ENCODE measurements at regions not wholly inside any gene's neighbourhood (a gene's known extent, or its start where the extent isn't known, plus 50 kb on each side); places are given as distances from the start of the nearest gene placed in this dataset.

DNA sequence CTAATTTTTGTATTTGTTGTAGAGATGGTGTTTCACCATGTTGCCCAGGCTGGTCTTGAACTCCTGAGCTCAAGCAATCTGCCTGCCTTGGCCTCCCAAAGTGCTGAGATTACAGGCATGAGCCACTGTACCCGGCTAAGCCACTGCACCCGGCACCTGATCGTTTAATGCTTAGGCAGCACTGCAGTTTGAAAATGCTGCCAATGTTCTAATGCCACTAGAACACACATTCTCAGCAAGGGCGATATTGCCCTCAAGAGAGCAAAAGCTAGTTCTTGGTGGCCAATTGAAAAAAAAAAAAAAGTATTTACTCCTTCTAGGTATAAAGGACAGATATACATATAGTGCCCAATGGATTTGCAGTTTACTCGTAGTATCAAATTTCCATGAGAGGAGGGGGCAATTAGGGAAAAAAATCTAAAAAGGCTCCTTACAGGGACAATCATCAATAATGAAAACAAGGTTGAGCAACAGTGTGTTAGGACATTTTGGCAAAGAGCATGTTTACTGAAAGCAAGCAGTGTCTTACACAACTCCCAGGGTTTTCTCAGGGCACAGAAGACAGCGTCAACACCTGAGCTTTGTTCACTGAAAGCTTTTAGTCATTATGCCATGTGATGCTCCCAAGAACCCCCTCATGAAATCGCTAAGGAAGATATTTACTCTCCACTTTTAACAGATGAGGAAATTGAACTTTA lies 199.9 kb upstream of the PKDCC start:
- H3K27ac Mint-ChIP-seq: no peak overlapping the region
- H3K27me3 Mint-ChIP-seq (ENCODE audit: low read depth): peaks cover 14% of the 10 kb centered on the region
- no peak overlapping the region for H3K4me3 Mint-ChIP-seq
- no peaks in the 10 kb centered on the region for H3K9me3 Mint-ChIP-seq
- no peaks in the 10 kb centered on the region for H3K36me3 Mint-ChIP-seq (ENCODE audit: low read depth)
- no peaks in the 10 kb centered on the region for H3K4me1 Mint-ChIP-seq (ENCODE audit: low read depth)

DNA sequence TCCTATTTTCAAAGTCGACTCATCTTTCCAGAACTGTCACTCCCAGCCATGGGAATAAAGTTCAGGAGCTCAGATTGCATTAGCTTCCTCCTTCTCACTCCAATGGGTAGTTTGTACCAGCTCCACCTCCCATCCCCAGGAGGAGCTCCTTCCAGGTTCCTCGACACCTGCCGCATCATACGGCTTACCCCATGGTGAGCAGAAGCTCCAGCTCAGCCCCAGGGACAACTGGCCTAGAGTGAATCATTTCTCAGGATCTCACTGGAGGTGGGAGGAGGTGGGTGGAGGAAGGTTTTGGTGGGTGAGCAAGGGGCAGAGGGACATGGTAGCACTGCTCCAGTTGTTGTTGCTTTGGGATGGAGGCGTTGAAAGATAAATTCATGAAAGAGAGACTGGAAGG lies 196.3 kb upstream of the PKDCC start:
- no peaks in the 10 kb centered on the region for H3K36me3 Mint-ChIP-seq (ENCODE audit: low read depth)
- H3K4me1 Mint-ChIP-seq (ENCODE audit: low read depth): no peaks in the 10 kb centered on the region
- H3K27me3 Mint-ChIP-seq (ENCODE audit: low read depth): peaks cover 13% of the 10 kb centered on the region
- no peak overlapping the region for H3K4me3 Mint-ChIP-seq
- no peak overlapping the region for H3K27ac Mint-ChIP-seq
- H3K9me3 Mint-ChIP-seq: no peaks in the 10 kb centered on the region

DNA sequence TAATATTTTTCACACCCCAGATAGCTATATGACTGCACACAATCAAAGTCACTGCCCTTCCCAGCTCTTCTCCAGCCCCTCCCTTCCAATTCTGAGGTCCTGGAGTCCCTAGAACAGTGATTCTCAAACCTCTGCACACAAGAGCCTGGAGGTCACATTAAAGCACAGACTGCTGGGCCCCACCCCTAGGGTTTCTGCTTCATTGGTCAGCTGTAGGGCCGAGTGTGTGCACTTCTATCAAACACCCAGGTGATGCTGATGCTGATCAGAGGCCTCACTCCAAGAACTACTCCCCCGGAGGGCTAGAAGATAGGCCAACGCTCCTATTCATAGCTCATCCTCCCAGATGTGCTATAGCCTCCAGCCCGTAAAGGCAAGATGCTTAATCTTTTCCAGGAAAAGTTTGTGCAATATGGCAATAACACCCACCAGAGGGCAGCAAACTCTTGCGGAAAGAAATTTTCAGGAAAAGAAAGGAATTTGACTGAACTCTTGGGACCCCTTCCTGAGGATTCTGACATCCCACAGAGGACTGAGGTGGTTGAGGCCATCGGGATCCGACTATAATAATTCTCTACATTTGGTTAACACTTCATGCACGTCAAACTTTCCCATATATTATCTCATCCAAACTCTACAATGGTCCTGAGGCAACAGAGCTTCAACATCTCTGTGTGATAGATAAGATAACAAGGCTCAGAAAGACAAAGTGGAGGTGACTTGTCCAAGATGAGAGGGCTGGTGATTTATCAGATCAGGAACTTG lies 194.2 kb upstream of the PKDCC start:
- no peaks in the 10 kb centered on the region for H3K36me3 Mint-ChIP-seq (ENCODE audit: low read depth)
- H3K9me3 Mint-ChIP-seq: no peaks in the 10 kb centered on the region
- peaks cover 9% of the 10 kb centered on the region for H3K27me3 Mint-ChIP-seq (ENCODE audit: low read depth)
- H3K27ac Mint-ChIP-seq: no peak overlapping the region
- H3K4me3 Mint-ChIP-seq: no peak overlapping the region
- no peaks in the 10 kb centered on the region for H3K4me1 Mint-ChIP-seq (ENCODE audit: low read depth)

DNA sequence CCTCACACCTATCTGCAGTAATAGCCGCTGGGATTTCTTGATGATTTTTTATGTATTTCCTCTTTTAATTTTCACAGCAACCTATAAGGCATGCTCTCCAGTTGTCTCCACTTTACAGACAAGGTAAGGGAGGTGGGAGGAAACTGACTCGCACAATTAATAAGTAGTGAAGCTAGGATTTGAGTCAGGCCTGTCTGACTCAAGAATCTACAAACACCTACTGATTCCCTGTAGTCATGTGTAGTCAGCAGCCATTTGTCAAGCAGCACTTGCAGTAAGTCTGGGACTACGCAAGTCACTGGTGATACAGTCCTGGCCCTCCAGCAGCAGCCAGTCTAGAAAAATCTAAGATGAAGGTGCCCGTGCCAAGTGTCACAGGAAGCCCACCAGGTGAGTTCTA lies 193.6 kb upstream of the PKDCC start:
- Mint-ChIP-seq H3K4me1 (ENCODE audit: low read depth) (no peaks in the 10 kb centered on the region), H3K9me3 (no peaks in the 10 kb centered on the region), H3K27me3 (ENCODE audit: low read depth) (peaks cover 9% of the 10 kb centered on the region), H3K27ac (no peak overlapping the region), H3K4me3 (no peak overlapping the region), H3K36me3 (ENCODE audit: low read depth) (no peaks in the 10 kb centered on the region)

DNA sequence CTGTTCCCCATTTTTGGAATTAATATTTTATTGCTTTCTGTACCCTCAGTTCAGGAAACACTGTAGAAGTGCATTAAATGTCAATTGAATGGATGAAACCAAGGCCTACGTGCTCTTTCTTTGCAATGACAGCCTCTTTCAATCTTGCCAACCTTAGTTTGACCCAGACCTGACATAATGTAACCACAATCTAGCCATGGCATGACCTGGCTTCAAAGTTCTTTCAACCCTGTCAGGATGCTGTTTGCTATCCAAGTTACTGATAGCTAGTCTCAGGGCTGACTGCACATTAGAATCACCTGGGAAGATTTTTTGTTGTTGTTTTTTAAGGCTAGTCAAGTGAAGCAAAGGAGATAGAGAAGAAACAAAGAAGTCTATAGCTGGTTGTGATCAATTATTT lies 190.9 kb upstream of the PKDCC start:
- Mint-ChIP-seq H3K27me3 (ENCODE audit: low read depth) (peaks cover 15% of the 10 kb centered on the region), H3K36me3 (ENCODE audit: low read depth) (no peaks in the 10 kb centered on the region), H3K9me3 (no peaks in the 10 kb centered on the region), H3K27ac (no peak overlapping the region), H3K4me3 (no peak overlapping the region), H3K4me1 (ENCODE audit: low read depth) (no peaks in the 10 kb centered on the region)

DNA sequence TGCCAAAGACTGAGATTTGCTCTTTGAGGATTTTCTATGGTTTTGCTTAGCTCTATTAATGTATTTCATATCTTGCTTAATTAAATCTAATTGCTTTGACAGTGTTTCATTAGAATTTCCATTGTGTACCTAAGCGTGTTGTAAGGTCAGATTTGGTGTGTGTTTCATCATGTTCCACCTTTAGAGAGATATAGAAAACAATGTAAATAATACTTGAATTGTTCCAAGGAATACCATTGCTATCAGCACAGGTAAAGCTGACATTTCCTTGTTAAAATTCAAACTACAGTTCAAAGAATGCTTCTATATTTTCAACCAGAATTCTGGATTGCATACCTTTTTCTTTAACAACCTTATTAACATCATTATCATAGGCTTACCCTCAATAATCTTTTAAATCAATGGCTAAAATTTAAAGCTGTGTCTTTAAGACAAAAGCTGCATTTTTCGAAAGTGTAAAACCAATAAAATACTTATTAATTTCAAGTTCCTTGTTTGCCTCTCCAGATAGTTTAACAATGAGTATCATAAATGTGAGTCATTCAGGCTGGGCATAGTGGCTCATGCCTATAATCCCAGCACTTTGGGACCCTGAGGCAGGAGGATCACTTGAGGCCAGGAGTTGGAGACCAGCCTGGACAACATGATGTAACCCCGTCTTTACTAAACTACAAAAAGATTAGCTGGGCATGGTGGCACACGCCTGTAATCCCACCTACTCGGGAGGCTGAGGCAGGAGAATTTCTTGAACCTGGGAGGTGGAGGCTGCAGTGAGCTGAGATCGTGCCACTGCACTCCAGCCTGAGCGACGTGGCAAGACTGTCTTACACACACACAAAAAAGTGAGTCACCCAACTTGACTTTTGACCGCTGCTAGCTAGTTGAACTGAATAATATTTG lies 188.0 kb upstream of the PKDCC start:
- Mint-ChIP-seq H3K4me1 (ENCODE audit: low read depth) (no peaks in the 10 kb centered on the region), H3K27me3 (ENCODE audit: low read depth) (peaks cover 16% of the 10 kb centered on the region), H3K36me3 (ENCODE audit: low read depth) (no peaks in the 10 kb centered on the region), H3K27ac (no peak overlapping the region), H3K9me3 (no peaks in the 10 kb centered on the region), H3K4me3 (no peak overlapping the region)

DNA sequence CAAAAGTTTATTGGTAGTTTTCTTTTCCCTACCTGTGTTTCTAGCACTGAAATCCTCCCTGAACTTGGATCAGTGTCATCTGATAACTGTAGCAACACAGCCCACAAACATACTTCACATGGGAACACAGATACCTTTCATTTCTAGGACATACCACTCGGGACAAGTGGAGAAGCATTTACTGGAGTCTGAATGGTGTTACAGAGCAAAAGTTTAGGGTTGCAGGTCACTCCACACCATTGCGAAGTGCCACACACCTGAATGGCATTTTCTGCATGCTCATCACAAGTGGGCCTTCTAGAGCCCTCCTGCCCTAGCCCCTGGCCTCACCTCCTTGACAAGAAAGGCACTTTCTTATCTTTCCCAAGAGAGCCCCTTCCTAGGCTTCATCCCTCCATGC lies 184.8 kb upstream of the PKDCC start:
- peaks cover 28% of the 10 kb centered on the region for H3K27me3 Mint-ChIP-seq (ENCODE audit: low read depth)
- H3K4me3 Mint-ChIP-seq: no peak overlapping the region

DNA sequence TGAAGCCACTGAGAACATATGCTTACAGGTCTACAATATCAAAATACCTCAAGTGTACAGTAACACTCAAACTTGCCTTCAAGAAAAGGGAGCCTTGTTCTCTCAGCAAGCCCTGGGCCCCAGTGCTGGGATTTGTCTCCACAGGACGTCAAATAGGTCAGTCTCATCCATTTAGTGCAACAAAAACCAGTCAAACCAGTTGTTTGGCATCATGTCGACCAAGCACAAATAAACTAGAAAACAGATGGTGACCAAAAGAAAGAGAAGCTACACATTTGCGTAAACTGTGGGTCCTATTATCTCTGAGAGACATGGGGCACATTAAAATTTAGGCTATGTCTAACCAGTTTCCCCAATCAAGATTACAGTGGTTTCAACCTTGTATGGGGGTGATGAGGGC lies 182.6 kb upstream of the PKDCC start:
- H3K27ac Mint-ChIP-seq: no peak overlapping the region
- H3K4me3 Mint-ChIP-seq: no peak overlapping the region
- peaks cover 28% of the 10 kb centered on the region for H3K27me3 Mint-ChIP-seq (ENCODE audit: low read depth)
- no peaks in the 10 kb centered on the region for H3K9me3 Mint-ChIP-seq
- peaks cover 3% of the 10 kb centered on the region for H3K4me1 Mint-ChIP-seq (ENCODE audit: low read depth)
- H3K36me3 Mint-ChIP-seq (ENCODE audit: low read depth): no peaks in the 10 kb centered on the region

More for the DNA sequence above, 184.8 kb upstream of the PKDCC start:
- H3K4me1 Mint-ChIP-seq (ENCODE audit: low read depth): peaks cover 3% of the 10 kb centered on the region
- H3K36me3 Mint-ChIP-seq (ENCODE audit: low read depth): no peaks in the 10 kb centered on the region
- H3K9me3 Mint-ChIP-seq: no peaks in the 10 kb centered on the region
- no peak overlapping the region for H3K27ac Mint-ChIP-seq

DNA sequence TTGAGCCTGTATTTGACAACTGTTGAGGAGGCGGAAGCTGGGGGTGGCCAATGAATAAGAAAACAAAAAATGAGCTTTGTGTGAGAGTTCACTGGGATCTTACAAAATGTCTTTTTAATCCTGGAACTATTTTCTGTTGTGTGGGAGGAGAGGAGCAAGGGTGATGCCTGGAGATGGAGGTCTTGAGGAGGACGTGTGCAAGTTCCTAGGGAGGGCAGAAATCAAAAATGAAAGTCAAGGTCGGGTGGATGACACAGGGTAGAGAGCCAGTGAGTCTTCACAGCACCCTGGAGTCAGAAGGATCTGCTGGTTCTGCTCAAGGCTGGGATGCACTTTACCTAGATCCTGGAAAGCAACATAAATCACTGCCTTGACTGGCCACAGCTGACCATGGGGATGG lies 180.3 kb upstream of the PKDCC start:
- Mint-ChIP-seq H3K4me3 (peak overlapping the region; percentile 12), H3K36me3 (ENCODE audit: low read depth) (no peaks in the 10 kb centered on the region), H3K27me3 (ENCODE audit: low read depth) (peaks cover 17% of the 10 kb centered on the region), H3K27ac (no peak overlapping the region), H3K4me1 (ENCODE audit: low read depth) (peaks cover 3% of the 10 kb centered on the region), H3K9me3 (no peaks in the 10 kb centered on the region)

DNA sequence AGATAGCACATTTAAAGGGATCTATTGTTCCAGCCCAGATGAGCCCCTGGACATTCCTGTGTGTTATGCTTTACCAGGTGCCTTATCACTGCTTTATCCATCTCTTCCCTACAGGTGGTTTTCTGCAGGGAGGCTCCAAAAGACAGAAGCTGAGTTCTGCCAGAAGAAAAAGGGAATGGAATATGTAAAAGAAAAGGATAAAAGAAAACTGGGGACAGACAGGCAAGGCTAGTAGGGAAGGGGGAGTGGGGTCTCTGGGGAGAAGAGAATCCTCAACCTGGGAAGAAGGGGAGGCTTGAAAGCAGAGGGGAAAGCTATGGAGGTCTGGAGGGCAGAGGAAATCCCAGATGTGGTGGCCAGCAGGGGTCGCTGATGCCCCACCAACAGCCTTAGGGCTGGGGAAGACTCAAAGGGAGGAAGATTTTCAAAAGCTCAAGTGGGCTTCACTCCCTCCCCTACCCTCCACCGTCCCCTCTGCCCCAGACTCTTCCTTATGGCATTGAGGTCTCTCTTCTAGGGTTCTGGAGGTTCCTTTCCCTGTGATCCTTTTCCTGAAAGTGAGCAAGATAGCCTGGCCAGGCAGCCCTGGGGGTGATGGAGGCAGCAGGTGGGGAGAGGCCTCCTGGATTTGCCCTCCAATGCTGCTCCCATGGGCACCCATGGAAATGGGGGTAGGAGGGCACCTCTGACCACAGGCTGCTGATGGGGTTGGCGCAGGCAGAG lies 178.1 kb upstream of the PKDCC start:
- Mint-ChIP-seq H3K36me3 (ENCODE audit: low read depth) (no peaks in the 10 kb centered on the region), H3K4me3 (no peak overlapping the region), H3K4me1 (ENCODE audit: low read depth) (peaks cover 3% of the 10 kb centered on the region), H3K9me3 (no peaks in the 10 kb centered on the region), H3K27ac (no peak overlapping the region), H3K27me3 (ENCODE audit: low read depth) (peaks cover 20% of the 10 kb centered on the region)

DNA sequence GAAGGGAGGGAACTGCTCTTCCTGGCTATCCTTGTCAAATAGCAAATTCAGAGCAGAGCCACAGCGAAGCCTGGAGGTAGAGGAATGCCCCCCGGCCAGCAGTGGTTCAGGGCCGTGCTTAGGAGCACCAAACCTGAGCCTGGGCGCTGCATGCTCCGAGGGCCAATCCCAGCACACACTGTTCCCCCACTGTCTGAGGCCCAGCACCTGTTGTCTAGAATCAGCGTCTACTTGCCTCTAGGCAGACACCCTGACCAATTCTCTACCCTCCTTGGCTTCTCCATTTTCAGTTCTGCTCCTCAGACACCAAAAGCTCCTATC lies 177.6 kb upstream of the PKDCC start:
- Mint-ChIP-seq H3K9me3 (no peaks in the 10 kb centered on the region), H3K4me1 (ENCODE audit: low read depth) (peaks cover 3% of the 10 kb centered on the region), H3K27ac (no peak overlapping the region), H3K4me3 (no peak overlapping the region), H3K36me3 (ENCODE audit: low read depth) (no peaks in the 10 kb centered on the region), H3K27me3 (ENCODE audit: low read depth) (peaks cover 20% of the 10 kb centered on the region)

DNA sequence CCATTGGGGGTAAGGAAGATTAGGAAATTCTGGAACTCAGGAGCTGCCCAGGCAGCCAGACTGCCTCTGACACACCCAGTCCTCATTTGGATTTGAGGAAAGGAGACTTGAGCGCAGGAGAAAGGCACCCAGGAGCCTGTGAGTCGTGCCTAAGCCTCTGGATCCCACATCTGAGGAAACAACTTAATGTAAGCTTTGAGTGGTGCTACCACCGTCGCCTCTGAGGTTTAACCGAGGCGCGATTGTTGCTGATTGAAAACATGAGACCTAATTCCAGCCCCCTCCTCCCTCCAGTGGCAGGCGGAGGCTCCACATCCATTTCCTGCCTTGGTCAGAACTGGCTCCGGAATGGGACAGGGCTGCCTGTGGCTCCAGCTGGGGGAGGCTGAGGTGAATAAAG lies 176.7 kb upstream of the PKDCC start:
- Mint-ChIP-seq H3K4me3 (no peak overlapping the region), H3K36me3 (ENCODE audit: low read depth) (no peaks in the 10 kb centered on the region), H3K9me3 (no peaks in the 10 kb centered on the region), H3K27ac (no peak overlapping the region), H3K4me1 (ENCODE audit: low read depth) (peaks cover 3% of the 10 kb centered on the region), H3K27me3 (ENCODE audit: low read depth) (peaks cover 14% of the 10 kb centered on the region)

DNA sequence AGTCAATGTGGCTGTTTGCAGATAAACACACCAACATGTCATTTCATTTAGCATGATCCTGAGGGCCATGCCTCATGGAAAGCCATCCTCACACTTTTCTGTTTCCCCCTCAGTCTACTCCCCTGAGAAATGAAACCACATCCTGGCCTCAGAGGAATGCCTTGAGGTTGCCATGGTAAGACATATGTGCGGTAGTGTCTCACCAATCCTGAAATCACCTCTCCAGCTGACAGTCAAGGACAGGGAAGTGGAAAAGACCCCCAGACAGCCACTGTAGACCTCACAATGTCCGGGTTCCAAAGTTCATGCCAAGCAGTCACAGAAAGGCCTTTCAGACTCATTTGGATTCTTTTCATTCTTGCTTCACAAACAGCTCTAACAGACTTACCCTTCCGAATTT lies 175.2 kb upstream of the PKDCC start:
- Mint-ChIP-seq H3K27me3 (ENCODE audit: low read depth) (peaks cover 8% of the 10 kb centered on the region), H3K27ac (no peak overlapping the region), H3K4me3 (no peak overlapping the region), H3K9me3 (no peaks in the 10 kb centered on the region), H3K4me1 (ENCODE audit: low read depth) (no peaks in the 10 kb centered on the region), H3K36me3 (ENCODE audit: low read depth) (no peaks in the 10 kb centered on the region)

Data from T-helper 1 cell treated with Interleukin-12 subunit alpha and Interleukin-12 subunit beta and Interleukin-4 antibody, amounts not matched to agents 30 μg/mL and 1 μg/mL, for 36 hours (primary cell).